Muscle of leg (tissue), 3 donors: ENCODE measurements at regions not wholly inside any gene's neighbourhood (a gene's known extent, or its start where the extent isn't known, plus 50 kb on each side); places are given as distances from the start of the nearest gene placed in this dataset.
A peak's percentile ranks its signal among the peaks of the same experiment; 100 is the strongest.
"Not testable (repeated sequence)": the region's sequence is repeated elsewhere in the genome, so short reads cannot be mapped to it uniquely, and the experiment has no call there.

Experiments
- DNase-seq: peaks from one replicate; pipeline ENCODE4 v3.0.0; 2013
- H3K27ac ChIP-seq: one replicate; pipeline ENCODE4 v1.5.1; 2013; ENCODE audit warnings: mild to moderate bottlenecking, low read length, control low read depth
- H3K27me3 ChIP-seq: one replicate; pipeline ENCODE4 v1.6.1; 2013; ENCODE audit warnings: low read length; ENCODE audit not compliant: control insufficient read depth, insufficient read depth
- H3K36me3 ChIP-seq: one replicate; pipeline ENCODE4 v1.6.1; 2013; ENCODE audit warnings: low read length; ENCODE audit not compliant: control insufficient read depth, insufficient read depth
- H3K4me1 ChIP-seq: one replicate; pipeline ENCODE4 v1.6.1; 2013; ENCODE audit warnings: low read length; ENCODE audit not compliant: control insufficient read depth, insufficient read depth
- H3K4me3 ChIP-seq: one replicate; pipeline ENCODE4 v1.5.1; 2013; ENCODE audit warnings: low read length, control low read depth
- H3K9me3 ChIP-seq: replicated peaks from 2 replicates; pipeline ENCODE4 v1.6.1; 2013; ENCODE audit warnings: low read depth, low read length; ENCODE audit not compliant: control insufficient read depth
- WGBS: methylation state at CpG from one replicate; pipeline ENCODE4 v1.1.5; 2013; ENCODE audit warnings: missing lambda C conversion rate; ENCODE audit not compliant: insufficient coverage; 5-methylcytosine and 5-hydroxymethylcytosine counted together

- no CpG with 5 or more reads among the region's 5 CpGs for WGBS
- no peaks in the 10 kb centered on the region for H3K36me3 ChIP-seq
- no peak overlapping the region for H3K27ac ChIP-seq
- H3K4me3 ChIP-seq: no peak overlapping the region
- DNase-seq: peak; percentile 66
- no peaks in the 10 kb centered on the region for H3K27me3 ChIP-seq
- no peaks in the 10 kb centered on the region for H3K9me3 ChIP-seq
- no peaks in the 10 kb centered on the region for H3K4me1 ChIP-seq
Observed at GRCh38 chr1:173341307-173341706, 134.2 kb upstream of the TNFSF4 start.

GRCh38 chr1:173341971-173342370 lies 134.8 kb upstream of the TNFSF4 start:
- no CpG with 5 or more reads among the region's 1 CpG for WGBS
- Histone ChIP-seq H3K27ac (no peak overlapping the region), H3K4me1 (no peaks in the 10 kb centered on the region), H3K27me3 (no peaks in the 10 kb centered on the region), H3K4me3 (no peak overlapping the region), H3K9me3 (no peaks in the 10 kb centered on the region), H3K36me3 (no peaks in the 10 kb centered on the region)
- no peak for DNase-seq

GRCh38 chr1:173342736-173343135 lies 134.4 kb upstream of the PRDX6 start:
- H3K27ac ChIP-seq: no peak overlapping the region
- H3K9me3 ChIP-seq: no peaks in the 10 kb centered on the region

GRCh38 chr1:173344034-173344743 lies 132.9 kb upstream of the PRDX6 start:
- no peaks in the 10 kb centered on the region for H3K36me3 ChIP-seq
- WGBS: no CpG with 5 or more reads among the region's 4 CpGs
- H3K4me3 ChIP-seq: no peak overlapping the region
- H3K9me3 ChIP-seq: no peaks in the 10 kb centered on the region
- no peak overlapping the region for H3K27ac ChIP-seq
- H3K27me3 ChIP-seq: no peaks in the 10 kb centered on the region
- no peaks in the 10 kb centered on the region for H3K4me1 ChIP-seq
- DNase-seq: no peak

More at GRCh38 chr1:173342736-173343135, 134.4 kb upstream of the PRDX6 start:
- H3K36me3 ChIP-seq: no peaks in the 10 kb centered on the region
- H3K4me1 ChIP-seq: no peaks in the 10 kb centered on the region
- DNase-seq: no peak
- no peaks in the 10 kb centered on the region for H3K27me3 ChIP-seq
- no peak overlapping the region for H3K4me3 ChIP-seq
- WGBS: no CpG with 5 or more reads among the region's 2 CpGs

GRCh38 chr1:173347282-173347818 lies 129.8 kb upstream of the PRDX6 start:
- H3K27me3 ChIP-seq: no peaks in the 10 kb centered on the region
- H3K36me3 ChIP-seq: no peaks in the 10 kb centered on the region
- no CpG with 5 or more reads among the region's 1 CpG for WGBS
- DNase-seq: no peak
- peaks cover 4% of the 10 kb centered on the region for H3K9me3 ChIP-seq
- H3K4me3 ChIP-seq: no peak overlapping the region
- H3K27ac ChIP-seq: no peak overlapping the region
- H3K4me1 ChIP-seq: no peaks in the 10 kb centered on the region

GRCh38 chr1:173352635-173353034 lies 124.5 kb upstream of the PRDX6 start:
- H3K36me3 ChIP-seq, H3K27me3 ChIP-seq, H3K4me1 ChIP-seq, H3K9me3 ChIP-seq, H3K27ac ChIP-seq, DNase-seq, H3K4me3 ChIP-seq: not testable (repeated sequence)
- 100% methylated on average over 1 of the region's 4 CpGs for WGBS

GRCh38 chr1:173353350-173353749 lies 123.8 kb upstream of the PRDX6 start:
- no peaks in the 10 kb centered on the region for H3K27me3 ChIP-seq
- no CpG with 5 or more reads among the region's 4 CpGs for WGBS
- peaks cover 9% of the 10 kb centered on the region for H3K9me3 ChIP-seq

GRCh38 chr1:173354937-173355280 lies 122.2 kb upstream of the PRDX6 start:
- 57% methylated on average over 1 of the region's 3 CpGs for WGBS

More at GRCh38 chr1:173353350-173353749, 123.8 kb upstream of the PRDX6 start:
- no peak for DNase-seq
- H3K27ac ChIP-seq: no peak overlapping the region
- no peaks in the 10 kb centered on the region for H3K36me3 ChIP-seq
- H3K4me3 ChIP-seq: no peak overlapping the region
- no peaks in the 10 kb centered on the region for H3K4me1 ChIP-seq

GRCh38 chr1:173355281-173356031 lies 121.7 kb upstream of the PRDX6 start:
- DNase-seq: no peak
- no peak overlapping the region for H3K4me3 ChIP-seq
- no peaks in the 10 kb centered on the region for H3K4me1 ChIP-seq
- H3K9me3 ChIP-seq: peaks cover 9% of the 10 kb centered on the region
- H3K27me3 ChIP-seq: no peaks in the 10 kb centered on the region
- WGBS: 93% methylated on average over 3 of the region's 5 CpGs
- H3K27ac ChIP-seq: no peak overlapping the region
- H3K36me3 ChIP-seq: no peaks in the 10 kb centered on the region

More at GRCh38 chr1:173354937-173355280, 122.2 kb upstream of the PRDX6 start:
- H3K9me3 ChIP-seq: peaks cover 9% of the 10 kb centered on the region
- H3K27ac ChIP-seq: no peak overlapping the region
- no peak for DNase-seq
- no peaks in the 10 kb centered on the region for H3K4me1 ChIP-seq
- no peak overlapping the region for H3K4me3 ChIP-seq
- H3K36me3 ChIP-seq: no peaks in the 10 kb centered on the region
- no peaks in the 10 kb centered on the region for H3K27me3 ChIP-seq

GRCh38 chr1:173356191-173356762 lies 120.9 kb upstream of the PRDX6 start:
- WGBS: no CpG with 5 or more reads among the region's 2 CpGs
- Histone ChIP-seq H3K9me3 (peaks cover 9% of the 10 kb centered on the region), H3K36me3 (no peaks in the 10 kb centered on the region), H3K4me1 (no peaks in the 10 kb centered on the region), H3K27ac (no peak overlapping the region), H3K4me3 (no peak overlapping the region), H3K27me3 (no peaks in the 10 kb centered on the region)
- DNase-seq: no peak
